Esophagus muscularis mucosa (tissue), 4 donors: ENCODE measurements at regions not wholly inside any gene's neighbourhood (a gene's known extent, or its start where the extent isn't known, plus 50 kb on each side); places are given as distances from the start of the nearest gene placed in this dataset.

Experiments
- CTCF ChIP-seq, 3 experiments: fragments of 200-600 bp in 2 of 3; fragments of 450-650 bp in 1 of 3; sonication (generic) in 2 of 3; IDR thresholded peaks; one replicate each; pipeline ENCODE4 v1.5.1; 2017 to 2019; ENCODE audit warnings: antibody characterized with exemption in 3 of 3, mild to moderate bottlenecking in 2 of 3, moderate library complexity in 1 of 3
- EP300 ChIP-seq: sonication (generic); formaldehyde crosslinking; IDR thresholded peaks from one replicate; pipeline ENCODE4 v1.6.1; 2017; ENCODE audit warnings: antibody characterized with exemption
- POLR2A ChIP-seq: fragments of 450-650 bp; IDR thresholded peaks from one replicate; pipeline ENCODE4 v1.6.1; 2017; ENCODE audit warnings: antibody characterized with exemption, moderate library complexity, mild to moderate bottlenecking, low read depth

DNA sequence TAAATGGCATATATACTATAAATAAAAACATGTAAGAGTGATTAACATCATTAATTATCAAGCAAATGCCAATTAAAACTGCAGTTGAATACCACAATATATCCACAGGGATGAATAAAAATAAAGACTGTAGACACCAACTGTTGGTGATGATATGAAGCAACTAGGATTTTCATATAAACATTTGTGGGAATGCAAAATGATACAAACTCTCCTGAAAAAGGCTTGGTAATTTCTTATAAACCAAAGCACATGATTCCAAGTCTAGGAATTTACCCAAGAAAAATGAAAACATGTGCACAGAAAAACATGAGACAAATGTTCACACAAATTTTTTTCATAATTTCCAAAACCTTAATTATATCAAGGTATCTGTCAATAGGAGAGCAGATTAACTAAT is 448.1 kb downstream of the ETV1 start:
- TF ChIP-seq POLR2A: no peak
- TF ChIP-seq EP300: no peak
- TF ChIP-seq CTCF (IDR thresholded peaks at IDR 0.05): no peak
